ENCODE measurements at regions not wholly inside any gene's neighbourhood (a gene's known extent, or its start where the extent isn't known, plus 50 kb on each side); places are given as distances from the start of the nearest gene placed in this dataset.

- TF ChIP-seq CTCF (IDR thresholded peaks at IDR 0.05; ENCODE audit: borderline replicate concordance, extremely low read depth, low read length, poor library complexity, severe bottlenecking) = no peak
- TF ChIP-seq EZH2 (IDR thresholded peaks at IDR 0.05; ENCODE audit: borderline replicate concordance, low read depth, low read length, severe bottlenecking) = no peak
These were observed 552.1 kb downstream of the XIRP2 start for GRCh38 chr2:167440382-167440781.
